Astrocyte (in vitro differentiated cells and primary cell): ENCODE measurements at regions not wholly inside any gene's neighbourhood (a gene's known extent, or its start where the extent isn't known, plus 50 kb on each side); places are given as distances from the start of the nearest gene placed in this dataset.

Experiments used
- DNase-seq: peaks from one replicate; pipeline ENCODE4 v3.0.0-alpha.2; 2010; ENCODE audit warnings: low read depth
- FAIRE-seq: peaks from 2 replicates; lab custom pipeline; 2011; peaks lifted over from hg19 to GRCh38; lab: Jason Lieb, UNC
- H2AFZ ChIP-seq: 2 replicates; pipeline ENCODE4 v1.6.0; 2012; ENCODE audit warnings: low read depth, low read length, inconsistent platforms
- H3K27ac ChIP-seq: 2 replicates; pipeline ENCODE4 v1.5.1; 2011; ENCODE audit warnings: low read depth, low read length, inconsistent platforms
- H3K27me3 ChIP-seq: 2 replicates; pipeline ENCODE4 v1.6.0; 2011; ENCODE audit warnings: low read length, inconsistent platforms; ENCODE audit not compliant: insufficient read depth
- H3K36me3 ChIP-seq: 2 replicates; pipeline ENCODE4 v1.5.1; 2011; ENCODE audit warnings: low read length, inconsistent platforms; ENCODE audit not compliant: insufficient read depth
- H3K4me1 ChIP-seq: 2 replicates; pipeline ENCODE4 v1.5.1; 2011; ENCODE audit warnings: low read length, inconsistent platforms; ENCODE audit not compliant: insufficient read depth
- H3K4me2 ChIP-seq: 2 replicates; pipeline ENCODE4 v1.6.0; 2012; ENCODE audit warnings: low read length, inconsistent platforms
- H3K4me3 ChIP-seq: 2 replicates; pipeline ENCODE4 v1.5.1; 2011; ENCODE audit warnings: low read depth, mild to moderate bottlenecking, low read length, inconsistent platforms; ENCODE audit not compliant: insufficient read depth
- H3K79me2 ChIP-seq: 2 replicates; pipeline ENCODE4 v1.6.0; 2012; ENCODE audit warnings: mild to moderate bottlenecking, low read length, inconsistent platforms; ENCODE audit not compliant: insufficient read depth
- H3K9ac ChIP-seq: 2 replicates; pipeline ENCODE4 v1.6.0; 2012; ENCODE audit warnings: mild to moderate bottlenecking, low read length, inconsistent platforms
- H3K9me3 ChIP-seq: 2 replicates; pipeline ENCODE4 v1.5.1; 2012; ENCODE audit warnings: low read depth, mild to moderate bottlenecking, low read length, inconsistent platforms; ENCODE audit not compliant: insufficient read depth
- H4K20me1 ChIP-seq: 2 replicates; pipeline ENCODE4 v1.6.0; 2012; ENCODE audit warnings: low read length, inconsistent platforms; ENCODE audit not compliant: insufficient read depth
- H3K27ac Mint-ChIP-seq: one replicate; pipeline ENCODE4 v1.8.0; 2021; ENCODE audit warnings: mild to moderate bottlenecking, mixed read lengths; ENCODE audit not compliant: unreplicated experiment
- H3K27me3 Mint-ChIP-seq: one replicate; pipeline ENCODE4 v1.8.0; 2021; ENCODE audit warnings: low read depth, mixed read lengths; ENCODE audit not compliant: unreplicated experiment
- H3K36me3 Mint-ChIP-seq: one replicate; pipeline ENCODE4 v1.8.0; 2021; ENCODE audit warnings: low read depth, mixed read lengths; ENCODE audit not compliant: unreplicated experiment
- H3K4me1 Mint-ChIP-seq: one replicate; pipeline ENCODE4 v1.8.0; 2021; ENCODE audit warnings: low read depth, mixed read lengths; ENCODE audit not compliant: unreplicated experiment
- H3K4me3 Mint-ChIP-seq: one replicate; pipeline ENCODE4 v1.8.0; 2021; ENCODE audit warnings: mild to moderate bottlenecking, moderate library complexity, mixed read lengths; ENCODE audit not compliant: unreplicated experiment
- H3K9me3 Mint-ChIP-seq: one replicate; pipeline ENCODE4 v1.8.0; 2021; ENCODE audit warnings: mild to moderate bottlenecking, mixed read lengths; ENCODE audit not compliant: unreplicated experiment
- CTCF ChIP-seq: IDR thresholded peaks from 2 replicates; pipeline ENCODE4 v1.5.1; 2011; ENCODE audit warnings: low read depth, mild to moderate bottlenecking, inconsistent platforms, low read length, moderate library complexity; ENCODE audit not compliant: insufficient read depth
- EZH2 ChIP-seq: IDR thresholded peaks from 2 replicates; pipeline ENCODE4 v1.6.1; 2012; ENCODE audit warnings: mild to moderate bottlenecking, low read length, inconsistent platforms; ENCODE audit not compliant: insufficient read depth

- Histone ChIP-seq H4K20me1 (no peaks in the 10 kb centered on the region), H3K9ac (no peak overlapping the region), H2AFZ (no peak overlapping the region), H3K27me3 (peaks cover 2% of the 10 kb centered on the region), H3K9me3 (no peaks in the 10 kb centered on the region), H3K36me3 (no peaks in the 10 kb centered on the region), H3K27ac (no peak overlapping the region), H3K4me2 (no peak overlapping the region), H3K4me1 (no peaks in the 10 kb centered on the region), H3K79me2 (no peaks in the 10 kb centered on the region), H3K4me3 (no peak overlapping the region)
- no peak for FAIRE-seq
- DNase-seq, result no peak
- Mint-ChIP-seq H3K27ac (no peak overlapping the region), H3K9me3 (no peaks in the 10 kb centered on the region), H3K36me3 (no peaks in the 10 kb centered on the region), H3K27me3 (peaks cover 4% of the 10 kb centered on the region), H3K4me3 (no peak overlapping the region), H3K4me1 (no peaks in the 10 kb centered on the region)
- no peak for TF ChIP-seq EZH2
- TF ChIP-seq CTCF, result no peak
Measured at GRCh38 chr7:106524690-106525059, 136.3 kb downstream of the CCDC71L start.

- H3K4me2 ChIP-seq, result no peak overlapping the region
- no peak overlapping the region for H2AFZ ChIP-seq
- H3K27ac ChIP-seq, result no peak overlapping the region
- Mint-ChIP-seq H3K27ac (no peak overlapping the region), H3K4me3 (no peak overlapping the region), H3K9me3 (no peaks in the 10 kb centered on the region), H3K4me1 (no peaks in the 10 kb centered on the region), H3K36me3 (no peaks in the 10 kb centered on the region), H3K27me3 (peaks cover 13% of the 10 kb centered on the region)
- H3K9ac ChIP-seq, result no peak overlapping the region
- DNase-seq (no peak), FAIRE-seq (no peak)
- H3K4me3 ChIP-seq, result no peak overlapping the region
- H4K20me1 ChIP-seq, result no peaks in the 10 kb centered on the region
- H3K4me1 ChIP-seq, result no peaks in the 10 kb centered on the region
- no peaks in the 10 kb centered on the region for H3K79me2 ChIP-seq
- H3K9me3 ChIP-seq, result no peaks in the 10 kb centered on the region
- no peak for TF ChIP-seq CTCF
- no peak for TF ChIP-seq EZH2
- no peaks in the 10 kb centered on the region for H3K36me3 ChIP-seq
- H3K27me3 ChIP-seq, result peaks cover 8% of the 10 kb centered on the region
Measured at GRCh38 chr7:106523482-106523881, 137.5 kb downstream of the CCDC71L start.

GRCh38 chr7:106522696-106523095 lies 138.3 kb downstream of the CCDC71L start:
- no peak overlapping the region for H3K4me2 ChIP-seq
- no peak overlapping the region for H3K4me3 ChIP-seq
- no peaks in the 10 kb centered on the region for H3K79me2 ChIP-seq
- H3K4me1 ChIP-seq, result no peaks in the 10 kb centered on the region
- Mint-ChIP-seq H3K4me1 (no peaks in the 10 kb centered on the region), H3K27ac (no peak overlapping the region), H3K36me3 (no peaks in the 10 kb centered on the region), H3K4me3 (no peak overlapping the region), H3K27me3 (peaks cover 18% of the 10 kb centered on the region), H3K9me3 (peaks cover under 1% of the 10 kb centered on the region)
- peaks cover 8% of the 10 kb centered on the region for H3K27me3 ChIP-seq
- FAIRE-seq (no peak), DNase-seq (no peak)
- H4K20me1 ChIP-seq, result no peaks in the 10 kb centered on the region
- no peak overlapping the region for H3K27ac ChIP-seq
- H2AFZ ChIP-seq, result no peak overlapping the region
- TF ChIP-seq CTCF, result no peak
- no peak for TF ChIP-seq EZH2
- no peak overlapping the region for H3K9ac ChIP-seq
- no peaks in the 10 kb centered on the region for H3K9me3 ChIP-seq
- no peaks in the 10 kb centered on the region for H3K36me3 ChIP-seq
